Activated T-helper 2 cell treated with anti-CD3 and anti-CD28 coated beads, Interferon-gamma antibody, Interleukin-2, Interleukin-4, amounts not matched to agents 10 μg/mL and 5 μg/mL and 100 μg/mL, durations not matched to agents 14 hours and 24 hours and 36 hours (primary cell): ENCODE measurements at regions not wholly inside any gene's neighbourhood (a gene's known extent, or its start where the extent isn't known, plus 50 kb on each side); places are given as distances from the start of the nearest gene placed in this dataset.
A peak's percentile ranks its signal among the peaks of the same experiment; 100 is the strongest.

Source experiments
- DNase-seq: peaks from one replicate; pipeline ENCODE4 v3.0.0; 2021; ENCODE audit warnings: low spot score
- H3K27ac Mint-ChIP-seq: one replicate; pipeline ENCODE4 v1.8.0; 2021; ENCODE audit warnings: mixed read lengths
- H3K27me3 Mint-ChIP-seq: one replicate; pipeline ENCODE4 v1.8.0; 2021; ENCODE audit warnings: low read depth, mixed read lengths
- H3K36me3 Mint-ChIP-seq: one replicate; pipeline ENCODE4 v1.8.0; 2021; ENCODE audit warnings: low read depth, mixed read lengths
- H3K4me1 Mint-ChIP-seq: one replicate; pipeline ENCODE4 v1.8.0; 2021; ENCODE audit warnings: low read depth, mixed read lengths
- H3K4me3 Mint-ChIP-seq: one replicate; pipeline ENCODE4 v1.8.0; 2021; ENCODE audit warnings: low read depth, mild to moderate bottlenecking, moderate library complexity, mixed read lengths
- H3K9me3 Mint-ChIP-seq: one replicate; pipeline ENCODE4 v1.8.0; 2021; ENCODE audit warnings: mixed read lengths
- intact Hi-C: fragments of 100-400 bp; cut with micrococcal nuclease; formaldehyde crosslinking; loops from one replicate; pipeline ENCODE4 v1.15.1; 2023

GRCh38 chr3:188059351-188059750 lies 94.6 kb upstream of the LPP start:
- no peaks in the 10 kb centered on the region for H3K9me3 Mint-ChIP-seq
- H3K27ac Mint-ChIP-seq = no peak overlapping the region
- H3K4me1 Mint-ChIP-seq = peaks cover 35% of the 10 kb centered on the region
- no peak overlapping the region for H3K4me3 Mint-ChIP-seq
- intact Hi-C loops = no loop called here
- no peaks in the 10 kb centered on the region for H3K36me3 Mint-ChIP-seq
- no peak for DNase-seq
- no peaks in the 10 kb centered on the region for H3K27me3 Mint-ChIP-seq

- Mint-ChIP-seq H3K36me3 (no peaks in the 10 kb centered on the region), H3K9me3 (no peaks in the 10 kb centered on the region), H3K27ac (peak overlapping the region; percentile 25), H3K4me3 (no peak overlapping the region), H3K27me3 (no peaks in the 10 kb centered on the region), H3K4me1 (peaks cover 38% of the 10 kb centered on the region)
- no peak for DNase-seq
- intact Hi-C loops = loop anchor here (2.0 to 10.0 kb wide), 7 partner anchors 62 to 334 kb away; no protein-coding TSS in a partner anchor
Measured at GRCh38 chr3:188060264-188060835, 93.6 kb upstream of the LPP start.

GRCh38 chr3:188060840-188061544 lies 93.0 kb upstream of the LPP start:
- Mint-ChIP-seq H3K9me3 (no peaks in the 10 kb centered on the region), H3K27me3 (no peaks in the 10 kb centered on the region), H3K27ac (peak overlapping the region; percentile 80), H3K36me3 (no peaks in the 10 kb centered on the region), H3K4me3 (peak overlapping the region; percentile 51), H3K4me1 (peaks cover 38% of the 10 kb centered on the region)
- DNase-seq = peak; percentile 59
- intact Hi-C loops = loop anchor here (1.0 to 10.0 kb wide), 10 partner anchors 62 to 334 kb away; partner anchors contain the start of genes BCL6 and LPP

- no peaks in the 10 kb centered on the region for H3K36me3 Mint-ChIP-seq
Measured at GRCh38 chr3:188062216-188062615, 91.7 kb upstream of the LPP start.

GRCh38 chr3:188064831-188065493 lies 89.0 kb upstream of the LPP start:
- DNase-seq = no peak
- H3K36me3 Mint-ChIP-seq = no peaks in the 10 kb centered on the region
- H3K27ac Mint-ChIP-seq = no peak overlapping the region
- no peaks in the 10 kb centered on the region for H3K9me3 Mint-ChIP-seq
- intact Hi-C loops = loop anchor here (5.0 to 10.0 kb wide), 3 partner anchors 232 to 330 kb away; no protein-coding TSS in a partner anchor
- peaks cover 32% of the 10 kb centered on the region for H3K4me1 Mint-ChIP-seq
- H3K4me3 Mint-ChIP-seq = no peak overlapping the region
- H3K27me3 Mint-ChIP-seq = no peaks in the 10 kb centered on the region

More at GRCh38 chr3:188062216-188062615, 91.7 kb upstream of the LPP start:
- no peak overlapping the region for H3K27ac Mint-ChIP-seq
- H3K9me3 Mint-ChIP-seq = no peaks in the 10 kb centered on the region
- no peak overlapping the region for H3K4me3 Mint-ChIP-seq
- intact Hi-C loops = loop anchor here (5.0 to 10.0 kb wide), 3 partner anchors 235 to 333 kb away; no protein-coding TSS in a partner anchor
- no peak for DNase-seq
- H3K4me1 Mint-ChIP-seq = peaks cover 38% of the 10 kb centered on the region
- no peaks in the 10 kb centered on the region for H3K27me3 Mint-ChIP-seq

GRCh38 chr3:188066141-188066540 lies 87.8 kb upstream of the LPP start:
- no peak overlapping the region for H3K4me3 Mint-ChIP-seq
- H3K36me3 Mint-ChIP-seq = no peaks in the 10 kb centered on the region
- H3K27ac Mint-ChIP-seq = no peak overlapping the region
- no peak for DNase-seq
- intact Hi-C loops = loop anchor here (10.0 kb wide), 1 partner anchor 329 kb away; no protein-coding TSS in a partner anchor
- H3K9me3 Mint-ChIP-seq = no peaks in the 10 kb centered on the region
- H3K27me3 Mint-ChIP-seq = peaks cover 2% of the 10 kb centered on the region
- peaks cover 21% of the 10 kb centered on the region for H3K4me1 Mint-ChIP-seq

- Mint-ChIP-seq H3K4me3 (no peak overlapping the region), H3K27ac (no peak overlapping the region), H3K36me3 (no peaks in the 10 kb centered on the region), H3K27me3 (peaks cover 2% of the 10 kb centered on the region), H3K9me3 (no peaks in the 10 kb centered on the region), H3K4me1 (peaks cover 8% of the 10 kb centered on the region)
- no peak for DNase-seq
- intact Hi-C loops = loop anchor here (10.0 kb wide), 1 partner anchor 327 kb away; no protein-coding TSS in a partner anchor
Measured at GRCh38 chr3:188067932-188068331, 86.0 kb upstream of the LPP start.

- no peaks in the 10 kb centered on the region for H3K36me3 Mint-ChIP-seq
- H3K9me3 Mint-ChIP-seq = no peaks in the 10 kb centered on the region
- H3K27ac Mint-ChIP-seq = no peak overlapping the region
- H3K4me3 Mint-ChIP-seq = no peak overlapping the region
- DNase-seq = no peak
- peaks cover 7% of the 10 kb centered on the region for H3K4me1 Mint-ChIP-seq
- peaks cover 2% of the 10 kb centered on the region for H3K27me3 Mint-ChIP-seq
- intact Hi-C loops = loop anchor here (10.0 kb wide), 1 partner anchor 326 kb away; no protein-coding TSS in a partner anchor
Measured at GRCh38 chr3:188068342-188068741, 85.6 kb upstream of the LPP start.

- Mint-ChIP-seq H3K4me1 (peaks cover 1% of the 10 kb centered on the region), H3K4me3 (no peak overlapping the region), H3K27ac (no peak overlapping the region), H3K36me3 (no peaks in the 10 kb centered on the region), H3K9me3 (no peaks in the 10 kb centered on the region), H3K27me3 (peaks cover 2% of the 10 kb centered on the region)
- intact Hi-C loops = no loop called here
- DNase-seq = no peak
Measured at GRCh38 chr3:188071636-188072035, 82.3 kb upstream of the LPP start.

- no peak for DNase-seq
- Mint-ChIP-seq H3K27ac (no peak overlapping the region), H3K9me3 (peaks cover 17% of the 10 kb centered on the region), H3K4me3 (no peak overlapping the region), H3K36me3 (peaks cover 3% of the 10 kb centered on the region), H3K27me3 (peaks cover 7% of the 10 kb centered on the region), H3K4me1 (peaks cover 2% of the 10 kb centered on the region)
- intact Hi-C loops = no loop called here
Measured at GRCh38 chr3:188076176-188076575, 77.8 kb upstream of the LPP start.

GRCh38 chr3:188077160-188077799 lies 76.7 kb upstream of the LPP start:
- no peak for DNase-seq
- no peak overlapping the region for H3K4me3 Mint-ChIP-seq
- H3K4me1 Mint-ChIP-seq = peaks cover 2% of the 10 kb centered on the region
- intact Hi-C loops = no loop called here
- peaks cover 17% of the 10 kb centered on the region for H3K9me3 Mint-ChIP-seq
- H3K27me3 Mint-ChIP-seq = peaks cover 7% of the 10 kb centered on the region
- no peak overlapping the region for H3K27ac Mint-ChIP-seq
- peaks cover 3% of the 10 kb centered on the region for H3K36me3 Mint-ChIP-seq

- H3K4me1 Mint-ChIP-seq = peaks cover 5% of the 10 kb centered on the region
- H3K27ac Mint-ChIP-seq = no peak overlapping the region
- peaks cover 10% of the 10 kb centered on the region for H3K27me3 Mint-ChIP-seq
- peaks cover 3% of the 10 kb centered on the region for H3K36me3 Mint-ChIP-seq
- no peak for DNase-seq
- intact Hi-C loops = no loop called here
- no peak overlapping the region for H3K4me3 Mint-ChIP-seq
- H3K9me3 Mint-ChIP-seq = peaks cover 17% of the 10 kb centered on the region
Measured at GRCh38 chr3:188080091-188080490, 73.9 kb upstream of the LPP start.
